Mammary epithelial cell (primary cell): ENCODE measurements at regions not wholly inside any gene's neighbourhood (a gene's known extent, or its start where the extent isn't known, plus 50 kb on each side); places are given as distances from the start of the nearest gene placed in this dataset.

Experiments
- EZH2 ChIP-seq: IDR thresholded peaks from 2 replicates; pipeline ENCODE4 v1.6.1; 2012; ENCODE audit warnings: low read length, inconsistent platforms, borderline replicate concordance
- TF ChIP-seq, protein P1 (sequence below), 2 donors: IDR thresholded peaks in 1 of 2; conservative IDR thresholded peaks in 1 of 2; 2 replicates each; pipeline ENCODE4 v1.5.1; 2011 to 2012; ENCODE audit warnings: inconsistent platforms in 2 of 2, low read length in 2 of 2, mild to moderate bottlenecking in 2 of 2, control low read depth in 1 of 2, low read depth in 1 of 2; ENCODE audit not compliant: insufficient read depth in 1 of 2; ENCODE audit errors: extremely low read depth in 1 of 2

GRCh38 chr16:88303405-88303804 is 79.4 kb upstream of the ZNF469 start:
- TF ChIP-seq, protein P1, sequence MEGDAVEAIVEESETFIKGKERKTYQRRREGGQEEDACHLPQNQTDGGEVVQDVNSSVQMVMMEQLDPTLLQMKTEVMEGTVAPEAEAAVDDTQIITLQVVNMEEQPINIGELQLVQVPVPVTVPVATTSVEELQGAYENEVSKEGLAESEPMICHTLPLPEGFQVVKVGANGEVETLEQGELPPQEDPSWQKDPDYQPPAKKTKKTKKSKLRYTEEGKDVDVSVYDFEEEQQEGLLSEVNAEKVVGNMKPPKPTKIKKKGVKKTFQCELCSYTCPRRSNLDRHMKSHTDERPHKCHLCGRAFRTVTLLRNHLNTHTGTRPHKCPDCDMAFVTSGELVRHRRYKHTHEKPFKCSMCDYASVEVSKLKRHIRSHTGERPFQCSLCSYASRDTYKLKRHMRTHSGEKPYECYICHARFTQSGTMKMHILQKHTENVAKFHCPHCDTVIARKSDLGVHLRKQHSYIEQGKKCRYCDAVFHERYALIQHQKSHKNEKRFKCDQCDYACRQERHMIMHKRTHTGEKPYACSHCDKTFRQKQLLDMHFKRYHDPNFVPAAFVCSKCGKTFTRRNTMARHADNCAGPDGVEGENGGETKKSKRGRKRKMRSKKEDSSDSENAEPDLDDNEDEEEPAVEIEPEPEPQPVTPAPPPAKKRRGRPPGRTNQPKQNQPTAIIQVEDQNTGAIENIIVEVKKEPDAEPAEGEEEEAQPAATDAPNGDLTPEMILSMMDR (conservative IDR thresholded peaks at IDR 0.05 in 1 of 2, IDR thresholded peaks at IDR 0.05 in 1 of 2; ENCODE audit: extremely low read depth in 1 of 2, insufficient read depth in 1 of 2, low read depth in 1 of 2, low read length in 2 of 2), result no peak
- no peak for TF ChIP-seq EZH2
